ENCODE measurements at regions not wholly inside any gene's neighbourhood (a gene's known extent, or its start where the extent isn't known, plus 50 kb on each side); places are given as distances from the start of the nearest gene placed in this dataset.

DNA sequence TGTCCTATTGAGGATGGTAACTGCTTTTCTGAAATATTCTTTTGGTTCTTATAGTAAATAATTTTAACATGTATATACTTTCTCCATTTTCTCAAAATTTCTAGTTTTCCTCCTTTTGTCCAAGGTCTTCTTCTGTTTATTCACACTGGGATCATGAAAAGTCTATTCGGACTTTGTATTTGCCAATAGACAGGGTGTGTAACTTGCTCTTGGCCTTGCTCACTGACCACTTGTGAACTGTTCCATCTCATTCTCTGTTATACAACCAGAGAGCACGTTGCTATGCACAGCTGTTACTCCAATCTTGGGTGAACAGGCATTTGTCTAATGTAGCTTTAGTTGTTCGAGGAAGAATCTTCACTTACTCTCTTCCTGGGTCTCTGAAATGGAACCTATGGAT lies 388.9 kb downstream of the SH3GL2 start:
- no peak for DNase-seq (ENCODE audit: low read depth in 1 of 2, low spot score in 1 of 2)

GRCh38 chr9:17969232-17969631 lies 390.4 kb downstream of the SH3GL2 start:
- no peak for DNase-seq (ENCODE audit: low read depth in 1 of 2, low spot score in 1 of 2)

DNA sequence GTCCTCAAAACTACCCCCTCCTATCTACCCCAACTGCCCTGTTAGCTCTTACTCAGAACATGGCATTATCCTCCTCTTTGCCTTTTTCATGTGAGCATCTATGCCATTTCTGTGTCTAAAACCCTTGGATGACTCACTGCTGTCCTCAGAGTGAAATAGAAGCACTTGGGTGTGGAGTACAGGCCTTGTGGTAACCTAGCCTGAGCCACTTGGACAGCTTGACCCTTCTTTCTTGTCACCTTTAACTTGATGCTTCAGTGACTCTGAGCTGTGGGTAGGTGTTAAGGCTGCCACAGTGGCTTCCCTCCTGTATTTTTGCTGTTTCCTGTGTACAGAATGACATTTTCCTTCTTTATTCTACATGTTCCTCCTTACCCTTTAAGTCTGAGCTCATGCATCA lies 391.4 kb downstream of the SH3GL2 start:
- DNase-seq (ENCODE audit: low read depth in 1 of 2, low spot score in 1 of 2): no peak

DNA sequence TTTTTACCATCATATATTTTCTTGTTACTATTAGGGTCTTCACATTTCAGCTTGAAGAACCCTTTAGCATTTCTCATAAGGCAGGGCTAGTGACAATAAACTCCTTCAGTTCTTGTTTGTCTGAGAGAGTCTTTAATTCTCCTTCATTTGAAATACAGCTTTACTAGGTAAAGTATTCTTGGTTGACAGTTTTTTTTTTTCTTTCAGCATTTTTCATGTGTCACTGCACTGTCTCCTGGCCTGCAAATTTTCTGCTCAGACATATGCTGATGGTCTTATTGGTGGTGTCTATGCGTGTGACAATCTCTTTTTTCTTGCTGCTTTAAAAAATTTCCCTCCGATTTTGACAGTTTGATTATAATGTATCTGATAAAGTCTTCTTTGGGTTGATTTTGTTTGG lies 399.9 kb downstream of the SH3GL2 start:
- DNase-seq (ENCODE audit: low read depth in 1 of 2, low spot score in 1 of 2): no peak

DNA sequence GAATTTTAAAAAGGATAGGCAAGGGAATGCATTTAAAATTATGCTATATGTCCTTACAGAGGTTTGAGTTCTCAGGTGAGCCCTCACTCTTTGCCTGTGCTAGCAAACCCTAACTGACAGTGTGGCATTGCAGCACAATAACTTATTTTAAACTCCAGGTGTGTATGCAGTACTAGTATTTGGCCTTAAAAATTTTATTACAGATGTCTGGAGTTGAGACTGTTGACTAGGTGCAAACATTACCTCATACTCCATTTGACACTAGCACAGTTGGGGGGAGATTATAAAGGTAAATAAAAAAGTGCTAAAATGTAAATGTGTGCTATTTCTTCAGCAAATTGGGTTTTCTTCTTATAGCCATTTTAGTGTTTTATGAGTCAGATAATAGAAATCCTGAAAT lies 407.7 kb downstream of the SH3GL2 start:
- no peak for DNase-seq (ENCODE audit: low read depth in 1 of 2, low spot score in 1 of 2)

DNA sequence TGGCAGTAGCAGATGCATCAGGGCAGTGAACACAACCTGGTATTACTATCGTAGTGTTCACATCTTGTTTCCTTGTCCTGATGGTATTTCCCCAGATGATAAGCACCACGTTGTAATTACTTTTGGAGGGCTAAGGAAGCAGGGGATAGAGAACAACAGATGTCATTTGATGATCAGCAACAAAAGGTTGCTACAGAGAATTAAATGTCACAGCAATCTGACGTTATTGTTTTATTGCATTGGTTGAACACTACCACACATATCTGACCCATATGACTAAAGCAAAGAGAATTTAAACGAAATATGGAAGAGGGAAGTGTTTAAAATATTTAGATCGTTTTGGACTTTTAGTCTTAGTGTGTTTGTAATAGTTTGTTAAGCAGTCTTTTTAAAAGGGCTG lies 408.3 kb downstream of the SH3GL2 start:
- DNase-seq (ENCODE audit: low read depth in 1 of 2, low spot score in 1 of 2): no peak

DNA sequence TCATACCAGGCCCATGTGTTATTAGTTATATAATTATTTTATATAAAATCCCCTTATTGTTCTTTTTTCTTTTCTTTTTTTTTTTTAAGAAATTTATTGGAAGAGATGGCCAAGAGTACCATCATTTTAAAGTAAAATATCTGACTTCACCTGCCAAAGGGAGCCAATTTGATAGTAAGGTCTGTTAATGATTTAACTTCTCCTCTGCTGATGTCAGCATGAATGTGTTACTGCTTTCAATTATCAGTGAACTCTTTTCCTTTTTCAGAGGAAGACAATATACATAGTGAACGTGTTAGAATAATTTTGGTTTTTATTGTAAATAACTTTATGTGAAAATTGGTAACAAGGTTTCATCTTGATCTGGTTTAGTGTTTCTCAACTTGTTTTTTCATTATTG lies 409.6 kb downstream of the SH3GL2 start:
- DNase-seq (ENCODE audit: low read depth in 1 of 2, low spot score in 1 of 2): no peak

GRCh38 chr9:17990602-17991001 lies 411.7 kb downstream of the SH3GL2 start:
- no peak for DNase-seq (ENCODE audit: low read depth in 1 of 2, low spot score in 1 of 2)

GRCh38 chr9:17993024-17993423 lies 414.2 kb downstream of the SH3GL2 start:
- no peak for DNase-seq (ENCODE audit: low read depth in 1 of 2, low spot score in 1 of 2)

GRCh38 chr9:17994695-17995425 lies 416.0 kb downstream of the SH3GL2 start:
- DNase-seq (ENCODE audit: low read depth in 1 of 2, low spot score in 1 of 2): no peak

GRCh38 chr9:17996728-17997127 lies 417.9 kb downstream of the SH3GL2 start:
- no peak for DNase-seq (ENCODE audit: low read depth in 1 of 2, low spot score in 1 of 2)

- no peak for DNase-seq (ENCODE audit: low read depth in 1 of 2, low spot score in 1 of 2)
These were observed 424.0 kb downstream of the SH3GL2 start for GRCh38 chr9:18002718-18003438.

- no peak for DNase-seq (ENCODE audit: low read depth in 1 of 2, low spot score in 1 of 2)
These were observed 427.7 kb downstream of the SH3GL2 start for GRCh38 chr9:18006591-18006990.

GRCh38 chr9:18007621-18008020 lies 428.8 kb downstream of the SH3GL2 start:
- no peak for DNase-seq (ENCODE audit: low read depth in 1 of 2, low spot score in 1 of 2)

DNA sequence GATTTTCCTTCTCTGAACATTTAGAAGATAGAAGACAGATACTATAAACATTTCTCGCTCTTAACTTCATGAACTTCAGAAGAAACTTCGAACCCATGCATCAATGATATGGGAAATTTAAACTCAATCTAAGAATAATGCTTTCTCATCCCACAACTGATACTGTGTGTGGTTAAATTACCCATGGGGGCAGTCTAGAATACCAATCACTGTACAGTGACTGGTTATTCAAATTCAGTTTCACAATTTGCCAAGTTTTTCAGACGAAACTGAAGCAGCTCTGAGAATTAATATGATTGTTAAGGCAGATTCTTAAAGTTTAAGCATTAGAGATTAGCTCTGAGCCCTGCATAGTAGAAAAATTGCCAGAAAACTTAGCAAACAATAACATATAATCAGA lies 431.0 kb downstream of the SH3GL2 start:
- DNase-seq (ENCODE audit: low read depth in 1 of 2, low spot score in 1 of 2): no peak

DNA sequence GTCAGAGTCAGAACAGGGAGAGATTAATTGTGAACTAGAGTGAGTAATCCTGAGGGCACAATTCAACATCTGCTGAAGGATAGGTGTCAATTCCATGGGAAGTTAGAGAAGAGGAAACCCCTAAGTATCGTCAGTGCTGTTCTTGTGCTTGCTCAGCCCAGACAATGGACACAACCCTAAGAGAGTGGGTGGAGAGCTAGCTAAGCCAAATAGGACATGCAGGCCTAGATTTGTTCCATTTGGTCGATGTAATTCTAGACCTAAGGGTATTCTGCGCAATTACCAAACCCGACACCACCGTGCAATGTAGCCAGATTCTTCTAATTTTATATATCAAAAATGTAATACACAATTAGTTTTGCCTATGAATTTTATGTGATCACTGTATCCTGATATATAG lies 431.6 kb downstream of the SH3GL2 start:
- no peak for DNase-seq (ENCODE audit: low read depth in 1 of 2, low spot score in 1 of 2)

GRCh38 chr9:18012170-18012569 lies 433.3 kb downstream of the SH3GL2 start:
- DNase-seq (ENCODE audit: low read depth in 1 of 2, low spot score in 1 of 2): no peak

DNA sequence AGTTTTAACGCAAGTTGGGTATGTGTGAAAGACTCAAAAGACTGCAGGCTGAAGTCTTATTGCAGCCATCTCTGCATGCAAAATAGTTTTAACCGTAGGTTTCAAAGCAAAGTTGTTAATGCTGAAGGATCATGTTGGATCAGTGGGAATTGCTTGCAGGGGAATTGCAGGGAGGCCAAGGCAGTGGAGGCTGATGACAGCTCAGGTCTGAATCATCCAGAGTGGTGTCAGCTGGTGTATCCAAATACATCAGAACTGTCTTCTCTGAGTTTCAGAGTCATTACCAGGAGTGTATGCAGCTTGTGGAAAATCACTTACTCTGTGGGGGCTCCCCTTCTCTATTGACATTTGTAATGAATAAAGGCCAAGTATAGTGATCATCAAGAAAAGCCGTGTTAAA lies 435.7 kb downstream of the SH3GL2 start:
- DNase-seq (ENCODE audit: low read depth in 1 of 2, low spot score in 1 of 2): no peak

GRCh38 chr9:18015116-18015515 lies 436.2 kb downstream of the SH3GL2 start:
- DNase-seq (ENCODE audit: low read depth in 1 of 2, low spot score in 1 of 2): no peak

GRCh38 chr9:18017136-18017535 lies 438.3 kb downstream of the SH3GL2 start:
- no peak for DNase-seq (ENCODE audit: low read depth in 1 of 2, low spot score in 1 of 2)

GRCh38 chr9:18018221-18018620 lies 439.4 kb downstream of the SH3GL2 start:
- no peak for DNase-seq (ENCODE audit: low read depth in 1 of 2, low spot score in 1 of 2)

DNA sequence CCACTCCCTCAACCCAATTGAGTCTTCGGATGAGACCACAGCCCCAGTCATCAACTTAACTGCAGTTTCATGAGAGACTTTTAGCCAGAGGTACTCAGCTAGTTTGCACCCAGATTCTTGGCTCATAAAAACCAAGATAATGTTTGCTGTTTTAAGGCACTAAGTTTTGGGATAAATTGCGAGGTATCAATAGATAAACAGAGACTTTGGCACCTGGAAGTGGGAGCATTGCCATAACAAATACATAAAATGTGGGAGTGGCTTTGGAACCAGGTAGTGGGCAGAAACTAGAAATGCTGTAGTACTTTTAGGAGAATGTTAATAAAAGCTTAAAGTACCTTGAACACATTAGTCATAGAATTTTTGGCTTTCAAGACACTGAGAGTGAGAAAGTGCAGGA lies 439.8 kb downstream of the SH3GL2 start:
- DNase-seq (ENCODE audit: low read depth in 1 of 2, low spot score in 1 of 2): no peak
